ENCODE measurements at regions not wholly inside any gene's neighbourhood (a gene's known extent, or its start where the extent isn't known, plus 50 kb on each side); places are given as distances from the start of the nearest gene placed in this dataset.

DNA sequence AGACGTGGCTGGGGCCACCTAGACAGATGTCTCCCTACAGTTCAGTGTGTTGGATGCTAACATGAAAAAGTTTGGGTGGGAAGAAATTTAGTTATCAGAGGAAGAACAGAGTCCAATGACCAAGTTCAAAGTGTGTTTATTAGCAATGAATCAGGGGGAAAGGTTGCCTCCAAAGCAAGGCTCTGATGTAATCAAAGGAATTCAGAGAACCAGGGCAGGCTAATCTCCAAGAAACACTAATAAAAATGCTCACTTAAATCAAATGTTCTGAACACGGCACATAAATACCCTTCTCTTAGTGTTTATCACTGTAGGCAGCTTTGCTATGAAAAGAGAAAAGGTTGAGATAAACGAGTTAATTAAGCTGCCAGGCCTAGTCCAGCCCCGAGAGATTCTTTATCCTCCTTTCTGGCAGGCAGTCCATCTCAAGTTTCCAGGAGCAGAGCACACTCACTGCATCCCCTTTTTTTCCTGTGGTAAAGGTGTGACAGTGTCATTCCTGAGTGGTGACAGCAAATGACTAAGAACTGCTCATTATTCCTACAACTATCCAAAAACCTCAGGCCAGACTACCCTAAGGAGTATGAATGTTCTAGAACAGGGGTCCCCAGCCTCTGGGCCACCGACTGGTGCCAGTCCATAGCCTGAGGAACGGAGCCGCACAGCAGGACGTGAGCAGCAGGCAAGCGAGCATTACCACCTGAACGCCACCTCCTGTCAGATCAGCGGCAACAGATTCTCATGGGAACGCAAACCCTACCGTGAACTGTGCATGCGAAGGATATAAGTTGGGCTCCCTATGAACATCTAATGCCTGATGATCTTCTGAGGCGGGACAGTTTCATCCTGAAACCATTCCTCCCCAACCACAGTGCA, 66.9 kb upstream of the FHIP2A start:
- H3K4me1 Mint-ChIP-seq (ENCODE audit: unreplicated experiment), result no peaks in the 10 kb centered on the region
- H3K27me3 Mint-ChIP-seq (ENCODE audit: unreplicated experiment), result no peaks in the 10 kb centered on the region
- no peak for DNase-seq (ENCODE audit: extremely low spot score, unreplicated experiment)
- no peak overlapping the region for H3K4me3 Mint-ChIP-seq (ENCODE audit: unreplicated experiment)
- TF ChIP-seq, protein P1, sequence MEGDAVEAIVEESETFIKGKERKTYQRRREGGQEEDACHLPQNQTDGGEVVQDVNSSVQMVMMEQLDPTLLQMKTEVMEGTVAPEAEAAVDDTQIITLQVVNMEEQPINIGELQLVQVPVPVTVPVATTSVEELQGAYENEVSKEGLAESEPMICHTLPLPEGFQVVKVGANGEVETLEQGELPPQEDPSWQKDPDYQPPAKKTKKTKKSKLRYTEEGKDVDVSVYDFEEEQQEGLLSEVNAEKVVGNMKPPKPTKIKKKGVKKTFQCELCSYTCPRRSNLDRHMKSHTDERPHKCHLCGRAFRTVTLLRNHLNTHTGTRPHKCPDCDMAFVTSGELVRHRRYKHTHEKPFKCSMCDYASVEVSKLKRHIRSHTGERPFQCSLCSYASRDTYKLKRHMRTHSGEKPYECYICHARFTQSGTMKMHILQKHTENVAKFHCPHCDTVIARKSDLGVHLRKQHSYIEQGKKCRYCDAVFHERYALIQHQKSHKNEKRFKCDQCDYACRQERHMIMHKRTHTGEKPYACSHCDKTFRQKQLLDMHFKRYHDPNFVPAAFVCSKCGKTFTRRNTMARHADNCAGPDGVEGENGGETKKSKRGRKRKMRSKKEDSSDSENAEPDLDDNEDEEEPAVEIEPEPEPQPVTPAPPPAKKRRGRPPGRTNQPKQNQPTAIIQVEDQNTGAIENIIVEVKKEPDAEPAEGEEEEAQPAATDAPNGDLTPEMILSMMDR (IDR thresholded peaks at IDR 0.05), result no peak
- no peaks in the 10 kb centered on the region for H3K36me3 Mint-ChIP-seq (ENCODE audit: unreplicated experiment)
- H3K27ac Mint-ChIP-seq (ENCODE audit: unreplicated experiment), result no peak overlapping the region
- no peaks in the 10 kb centered on the region for H3K9me3 Mint-ChIP-seq (ENCODE audit: unreplicated experiment)

DNA sequence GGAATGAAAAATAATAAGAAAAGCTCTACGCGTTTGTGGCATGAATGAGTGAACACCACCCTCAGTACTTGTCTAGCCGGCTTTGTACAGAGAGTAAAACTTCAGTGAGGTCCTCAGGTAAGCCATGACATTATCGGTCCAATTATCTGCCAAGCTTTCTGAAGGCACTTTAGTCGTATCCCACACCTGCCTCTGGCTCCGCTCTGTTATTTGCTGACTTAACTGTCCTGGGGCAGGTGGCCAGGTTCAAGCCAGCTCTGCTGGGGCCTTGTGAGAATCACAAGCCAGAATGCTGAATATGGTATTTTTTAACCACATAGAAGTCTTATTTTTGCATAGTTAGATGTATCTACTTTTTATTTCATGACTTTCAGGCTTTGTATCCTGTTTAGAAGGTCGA, 66.0 kb upstream of the FHIP2A start:
- DNase-seq (ENCODE audit: extremely low spot score, unreplicated experiment), result no peak
- Mint-ChIP-seq H3K4me1 (ENCODE audit: unreplicated experiment) (no peaks in the 10 kb centered on the region), H3K27ac (ENCODE audit: unreplicated experiment) (no peak overlapping the region), H3K9me3 (ENCODE audit: unreplicated experiment) (no peaks in the 10 kb centered on the region), H3K4me3 (ENCODE audit: unreplicated experiment) (no peak overlapping the region), H3K27me3 (ENCODE audit: unreplicated experiment) (no peaks in the 10 kb centered on the region), H3K36me3 (ENCODE audit: unreplicated experiment) (no peaks in the 10 kb centered on the region)
- TF ChIP-seq, protein P1 (IDR thresholded peaks at IDR 0.05), result no peak

DNA sequence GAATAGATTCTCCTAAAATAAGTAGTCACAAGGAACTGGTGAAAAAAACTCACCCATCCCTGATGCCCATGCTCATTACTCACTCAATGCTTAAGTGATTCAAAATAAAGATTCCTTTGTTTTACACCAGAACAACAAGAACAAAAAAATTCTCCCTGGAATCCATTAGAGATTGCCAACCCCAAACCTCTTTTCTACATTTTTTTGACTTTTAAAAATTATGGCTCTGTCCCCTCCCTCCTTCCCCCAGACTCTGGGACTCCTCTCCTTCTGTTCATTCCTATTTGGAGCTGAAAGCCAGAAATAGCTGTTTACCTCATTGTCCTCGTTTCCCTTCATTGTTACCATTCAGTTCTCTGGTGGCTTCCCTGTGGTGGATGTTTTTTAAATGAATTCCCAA, 63.2 kb upstream of the FHIP2A start:
- no peaks in the 10 kb centered on the region for H3K27me3 Mint-ChIP-seq (ENCODE audit: unreplicated experiment)
- H3K9me3 Mint-ChIP-seq (ENCODE audit: unreplicated experiment), result no peaks in the 10 kb centered on the region
- TF ChIP-seq, protein P1 (IDR thresholded peaks at IDR 0.05), result no peak
- H3K27ac Mint-ChIP-seq (ENCODE audit: unreplicated experiment), result no peak overlapping the region
- no peak overlapping the region for H3K4me3 Mint-ChIP-seq (ENCODE audit: unreplicated experiment)
- DNase-seq (ENCODE audit: extremely low spot score, unreplicated experiment), result no peak
- no peaks in the 10 kb centered on the region for H3K36me3 Mint-ChIP-seq (ENCODE audit: unreplicated experiment)
- H3K4me1 Mint-ChIP-seq (ENCODE audit: unreplicated experiment), result no peaks in the 10 kb centered on the region

DNA sequence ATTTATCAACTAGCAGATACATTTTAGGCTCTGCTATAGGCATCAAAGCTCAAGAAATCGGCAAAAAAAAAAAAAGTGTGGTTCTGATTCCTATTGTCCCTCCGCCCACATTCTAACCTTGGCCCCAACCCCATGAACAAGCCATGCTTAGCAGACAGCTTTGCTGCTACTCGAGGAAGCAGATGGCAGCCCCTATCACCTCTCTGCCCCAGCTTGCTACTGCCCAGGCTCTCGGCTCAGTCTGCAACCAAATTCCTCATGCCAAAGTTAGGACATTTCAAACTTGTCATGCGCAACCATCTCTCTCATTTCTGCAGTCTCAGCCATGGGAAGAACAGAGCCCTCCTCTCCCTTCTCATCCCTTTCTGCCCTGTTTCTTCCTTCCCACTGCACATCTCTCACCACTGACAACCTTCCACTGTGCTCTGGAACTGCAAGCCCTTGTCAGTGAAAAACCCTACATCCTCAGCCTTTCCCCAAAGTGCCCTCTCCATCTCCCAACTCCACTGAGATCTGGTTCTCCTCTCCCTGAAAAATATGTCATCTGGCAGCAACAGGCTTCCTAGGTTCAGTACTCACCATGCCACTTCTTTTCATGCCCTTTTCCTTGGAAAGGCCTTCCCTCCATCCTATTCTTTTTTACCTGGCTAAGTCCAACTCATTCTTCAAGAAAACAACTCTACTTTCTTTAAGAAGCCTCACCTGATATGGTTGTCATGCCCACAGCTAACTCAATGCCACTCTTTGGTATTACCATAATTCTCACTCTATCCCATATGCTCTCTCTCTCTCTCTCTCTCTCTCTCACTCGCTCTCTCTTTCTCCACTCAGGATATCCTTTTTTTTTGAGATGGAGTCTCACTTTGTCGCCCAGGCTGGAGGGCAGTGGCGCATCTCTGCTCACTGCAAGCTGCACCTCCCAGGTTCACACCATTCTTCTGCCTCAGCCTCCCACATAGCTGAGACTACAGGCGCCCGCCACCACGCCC, 60.1 kb upstream of the FHIP2A start:
- H3K4me3 Mint-ChIP-seq (ENCODE audit: unreplicated experiment), result no peak overlapping the region
- H3K9me3 Mint-ChIP-seq (ENCODE audit: unreplicated experiment), result no peaks in the 10 kb centered on the region
- no peaks in the 10 kb centered on the region for H3K4me1 Mint-ChIP-seq (ENCODE audit: unreplicated experiment)
- no peak for DNase-seq (ENCODE audit: extremely low spot score, unreplicated experiment)
- no peaks in the 10 kb centered on the region for H3K27me3 Mint-ChIP-seq (ENCODE audit: unreplicated experiment)
- TF ChIP-seq, protein P1 (IDR thresholded peaks at IDR 0.05), result no peak
- H3K36me3 Mint-ChIP-seq (ENCODE audit: unreplicated experiment), result no peaks in the 10 kb centered on the region
- no peak overlapping the region for H3K27ac Mint-ChIP-seq (ENCODE audit: unreplicated experiment)

DNA sequence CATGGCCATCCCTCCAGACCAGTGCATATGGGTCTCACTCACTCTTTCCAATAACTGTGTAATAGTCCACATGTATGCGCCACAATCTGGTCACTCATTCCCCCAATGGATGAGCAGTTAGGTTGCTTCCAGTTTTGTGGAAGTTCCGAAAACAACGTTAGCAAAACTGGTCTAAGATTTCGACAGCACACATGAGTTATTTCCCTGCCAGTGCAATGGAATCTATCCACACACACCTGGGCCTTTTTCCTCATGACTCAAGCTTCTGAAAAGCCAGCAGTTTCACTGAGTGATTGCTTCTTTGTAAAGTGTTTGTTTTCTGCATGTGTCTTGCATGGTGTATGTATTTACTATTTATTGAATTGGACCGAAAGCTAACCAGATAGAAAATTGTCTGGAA, 58.8 kb upstream of the FHIP2A start:
- no peaks in the 10 kb centered on the region for H3K9me3 Mint-ChIP-seq (ENCODE audit: unreplicated experiment)
- no peak overlapping the region for H3K27ac Mint-ChIP-seq (ENCODE audit: unreplicated experiment)
- no peak for DNase-seq (ENCODE audit: extremely low spot score, unreplicated experiment)
- H3K36me3 Mint-ChIP-seq (ENCODE audit: unreplicated experiment), result no peaks in the 10 kb centered on the region
- TF ChIP-seq, protein P1 (IDR thresholded peaks at IDR 0.05), result no peak
- no peaks in the 10 kb centered on the region for H3K27me3 Mint-ChIP-seq (ENCODE audit: unreplicated experiment)
- peaks cover 9% of the 10 kb centered on the region for H3K4me1 Mint-ChIP-seq (ENCODE audit: unreplicated experiment)
- no peak overlapping the region for H3K4me3 Mint-ChIP-seq (ENCODE audit: unreplicated experiment)

Measured in osteocyte (in vitro differentiated cells).